ENCODE measurements at regions not wholly inside any gene's neighbourhood (a gene's known extent, or its start where the extent isn't known, plus 50 kb on each side); places are given as distances from the start of the nearest gene placed in this dataset.
"Not testable (repeated sequence)": the region's sequence is repeated elsewhere in the genome, so short reads cannot be mapped to it uniquely, and the experiment has no call there.

- POLR2A ChIA-PET; H3K4me3 ChIP-seq (ENCODE audit: low read depth, low read length); CTCF ChIA-PET; DNase-seq (ENCODE audit: low read depth, low spot score): not testable (repeated sequence)
Observed at GRCh38 chr4:121616449-121616848, 80.3 kb downstream of the ANXA5 start.

GRCh38 chr4:121614101-121614500, 82.7 kb downstream of the ANXA5 start:
- DNase-seq (ENCODE audit: low read depth, low spot score): no peak
- POLR2A ChIA-PET: no interaction called here
- CTCF ChIA-PET: no interaction called here
- TF ChIP-seq CTCF (IDR thresholded peaks at IDR 0.05; ENCODE audit: insufficient read depth, low read length, missing control alignments): no peak
- no peak overlapping the region for H3K4me3 ChIP-seq (ENCODE audit: low read depth, low read length)

- ChIA-PET CTCF (no interaction called here), POLR2A (no interaction called here)
- no peak overlapping the region for H3K4me3 ChIP-seq (ENCODE audit: low read depth, low read length)
- no peak for DNase-seq (ENCODE audit: low read depth, low spot score)
- TF ChIP-seq CTCF (IDR thresholded peaks at IDR 0.05; ENCODE audit: insufficient read depth, low read length, missing control alignments): no peak
Observed at GRCh38 chr4:121599049-121599448, 97.7 kb downstream of the ANXA5 start.

GRCh38 chr4:121597346-121597934, 99.3 kb downstream of the ANXA5 start:
- no peak for DNase-seq (ENCODE audit: low read depth, low spot score)

GRCh38 chr4:121594796-121595526, 101.8 kb downstream of the ANXA5 start:
- no peak for TF ChIP-seq CTCF (IDR thresholded peaks at IDR 0.05; ENCODE audit: insufficient read depth, low read length, missing control alignments)
- ChIA-PET POLR2A (no interaction called here), CTCF (no interaction called here)
- no peak overlapping the region for H3K4me3 ChIP-seq (ENCODE audit: low read depth, low read length)
- no peak for DNase-seq (ENCODE audit: low read depth, low spot score)

More at GRCh38 chr4:121597346-121597934, 99.3 kb downstream of the ANXA5 start:
- ChIA-PET POLR2A (no interaction called here), CTCF (no interaction called here)
- TF ChIP-seq CTCF (IDR thresholded peaks at IDR 0.05; ENCODE audit: insufficient read depth, low read length, missing control alignments): no peak
- no peak overlapping the region for H3K4me3 ChIP-seq (ENCODE audit: low read depth, low read length)

GRCh38 chr4:121593760-121594159, 103.0 kb downstream of the ANXA5 start:
- DNase-seq (ENCODE audit: low read depth, low spot score): no peak
- TF ChIP-seq CTCF (IDR thresholded peaks at IDR 0.05; ENCODE audit: insufficient read depth, low read length, missing control alignments): no peak
- CTCF ChIA-PET: no interaction called here
- H3K4me3 ChIP-seq (ENCODE audit: low read depth, low read length): no peak overlapping the region
- POLR2A ChIA-PET: no interaction called here

- CTCF ChIA-PET; POLR2A ChIA-PET; H3K4me3 ChIP-seq (ENCODE audit: low read depth, low read length); DNase-seq (ENCODE audit: low read depth, low spot score): not testable (repeated sequence)
Observed at GRCh38 chr4:121592257-121592656, 104.5 kb downstream of the ANXA5 start.
